ENCODE measurements at regions not wholly inside any gene's neighbourhood (a gene's known extent, or its start where the extent isn't known, plus 50 kb on each side); places are given as distances from the start of the nearest gene placed in this dataset.

- TF ChIP-seq, protein P1, sequence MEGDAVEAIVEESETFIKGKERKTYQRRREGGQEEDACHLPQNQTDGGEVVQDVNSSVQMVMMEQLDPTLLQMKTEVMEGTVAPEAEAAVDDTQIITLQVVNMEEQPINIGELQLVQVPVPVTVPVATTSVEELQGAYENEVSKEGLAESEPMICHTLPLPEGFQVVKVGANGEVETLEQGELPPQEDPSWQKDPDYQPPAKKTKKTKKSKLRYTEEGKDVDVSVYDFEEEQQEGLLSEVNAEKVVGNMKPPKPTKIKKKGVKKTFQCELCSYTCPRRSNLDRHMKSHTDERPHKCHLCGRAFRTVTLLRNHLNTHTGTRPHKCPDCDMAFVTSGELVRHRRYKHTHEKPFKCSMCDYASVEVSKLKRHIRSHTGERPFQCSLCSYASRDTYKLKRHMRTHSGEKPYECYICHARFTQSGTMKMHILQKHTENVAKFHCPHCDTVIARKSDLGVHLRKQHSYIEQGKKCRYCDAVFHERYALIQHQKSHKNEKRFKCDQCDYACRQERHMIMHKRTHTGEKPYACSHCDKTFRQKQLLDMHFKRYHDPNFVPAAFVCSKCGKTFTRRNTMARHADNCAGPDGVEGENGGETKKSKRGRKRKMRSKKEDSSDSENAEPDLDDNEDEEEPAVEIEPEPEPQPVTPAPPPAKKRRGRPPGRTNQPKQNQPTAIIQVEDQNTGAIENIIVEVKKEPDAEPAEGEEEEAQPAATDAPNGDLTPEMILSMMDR (IDR thresholded peaks at IDR 0.05), result no peak
- no peak for TF ChIP-seq POLR2A (IDR thresholded peaks at IDR 0.05)
- TF ChIP-seq POLR2AphosphoS5 (IDR thresholded peaks at IDR 0.05), result peak in 2 of 4 donors; percentile 41 to 66
These were observed 136.8 kb upstream of the ID2 start for GRCh38 chr2:8544786-8545694.
